Islet precursor cell (in vitro differentiated cells): ENCODE measurements at regions not wholly inside any gene's neighbourhood (a gene's known extent, or its start where the extent isn't known, plus 50 kb on each side); places are given as distances from the start of the nearest gene placed in this dataset.
A peak's percentile ranks its signal among the peaks of the same experiment; 100 is the strongest.

ENCODE experiments used
- DNase-seq: peaks from one replicate; pipeline ENCODE4 v3.0.0-alpha.2; 2018

DNA sequence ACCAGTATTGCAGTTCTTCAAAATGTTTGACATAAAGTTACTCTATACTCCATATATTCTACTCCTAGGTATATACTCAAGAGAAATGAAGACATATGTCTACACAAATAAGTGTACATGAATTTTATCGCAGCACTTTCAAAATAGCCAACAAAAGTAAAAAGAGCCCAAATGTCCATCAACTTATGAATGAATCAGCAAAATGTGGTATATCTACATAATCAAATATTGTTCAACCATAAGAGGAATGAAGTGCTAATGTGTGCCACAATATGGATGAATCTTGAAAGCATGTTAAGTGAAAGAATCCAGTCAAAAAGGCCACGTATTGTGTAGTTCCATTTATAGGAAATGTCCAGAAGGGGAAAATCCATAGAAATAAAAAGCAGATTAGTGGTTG is 98.6 kb upstream of the F3 start:
- DNase-seq, result no peak

DNA sequence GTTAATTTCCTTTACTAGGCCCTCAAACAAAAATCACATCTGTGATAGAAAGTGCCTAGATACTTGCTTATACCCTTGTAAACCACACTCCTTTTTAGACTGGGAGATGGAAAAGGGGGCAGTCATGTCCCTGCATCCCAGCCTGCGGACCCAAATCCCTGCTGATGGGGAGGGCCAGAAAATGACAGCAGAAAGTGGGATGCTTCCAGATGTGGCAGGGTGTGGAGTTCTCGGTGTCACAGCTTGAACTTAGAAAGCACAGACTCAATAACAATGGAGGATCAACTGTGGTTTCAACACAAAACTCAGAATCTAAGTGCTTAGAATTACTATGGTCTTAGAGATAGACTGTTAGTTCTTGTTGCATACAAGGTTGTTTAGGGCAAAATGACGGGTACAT is 95.6 kb upstream of the F3 start:
- DNase-seq, result no peak

DNA sequence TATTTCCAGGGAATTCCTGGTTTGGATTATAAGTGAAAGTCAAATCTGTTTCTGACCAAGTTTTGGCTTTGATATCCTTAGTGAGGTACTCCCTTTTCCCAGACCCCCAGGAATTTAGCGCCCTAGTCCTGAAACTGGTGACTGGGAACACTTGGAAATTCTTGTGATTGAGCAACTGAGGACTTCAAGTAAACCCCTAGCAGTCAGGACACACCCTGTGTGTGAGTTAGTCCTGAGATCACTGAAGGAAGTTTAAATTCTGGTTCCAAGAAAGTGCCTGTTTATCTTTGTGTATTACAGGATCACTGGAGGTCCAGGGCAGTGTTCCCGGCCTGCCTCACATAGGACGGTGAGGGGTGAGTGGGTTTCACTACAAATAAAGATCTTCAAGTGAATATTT is 95.1 kb upstream of the F3 start:
- no peak for DNase-seq

DNA sequence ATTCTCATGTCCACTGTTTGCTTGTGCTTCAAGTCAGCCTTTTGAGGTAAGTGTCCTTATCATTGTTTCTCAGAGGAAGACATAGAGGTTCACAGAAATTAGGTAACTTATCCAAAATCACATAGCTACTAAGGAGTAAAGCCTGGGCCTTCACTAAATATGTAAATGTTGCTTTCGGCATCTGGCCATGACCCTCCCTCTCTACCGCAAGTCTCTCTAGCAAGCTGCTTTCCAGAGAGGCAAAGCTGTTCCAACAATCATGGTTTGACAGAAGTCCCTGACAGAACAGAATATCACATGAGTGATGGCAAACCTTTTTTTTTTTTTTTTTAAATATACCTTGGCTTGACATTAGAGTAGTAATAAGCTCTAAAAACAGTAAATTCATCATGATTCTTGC is 94.5 kb upstream of the F3 start:
- no peak for DNase-seq

DNA sequence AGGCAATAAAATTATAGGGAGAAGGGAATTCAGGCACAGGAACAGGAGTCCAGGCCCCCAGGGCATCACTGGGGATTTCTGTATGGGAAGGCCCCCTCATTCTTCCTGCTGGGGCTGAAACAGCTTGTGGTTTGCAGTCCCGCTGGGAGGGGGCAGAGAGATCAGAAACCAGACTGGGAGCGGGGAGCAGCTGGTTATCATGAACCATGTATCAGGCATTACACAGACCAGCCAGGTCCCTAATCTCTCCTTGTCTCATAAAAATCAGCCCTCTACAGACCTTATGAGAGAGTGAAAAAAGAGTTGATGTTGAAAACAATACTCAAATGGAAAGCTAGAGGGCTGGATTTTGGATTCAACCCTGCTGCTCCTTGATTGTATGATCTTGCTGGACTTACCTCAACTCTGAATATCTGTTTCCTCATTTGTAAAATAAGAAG is 93.4 kb upstream of the F3 start:
- DNase-seq, result peak; percentile 65

DNA sequence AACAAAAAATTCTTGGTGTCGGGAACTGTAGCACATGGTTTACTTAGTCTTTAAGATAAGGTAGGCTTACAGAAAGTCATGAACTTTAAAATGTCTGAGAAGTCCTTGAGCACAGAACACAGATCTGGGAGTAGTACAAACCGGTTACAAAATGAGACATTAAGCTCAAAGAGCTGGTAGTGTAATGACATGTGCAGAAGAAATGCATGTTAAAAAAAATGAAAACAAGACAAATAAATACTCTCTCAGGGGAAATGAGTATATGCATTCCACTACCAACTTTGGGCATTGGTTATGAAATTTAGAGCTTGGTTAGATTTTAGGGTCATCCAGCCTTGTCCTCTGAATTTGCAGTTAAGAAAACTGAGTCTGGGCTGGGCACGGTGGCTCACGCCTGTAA is 91.5 kb upstream of the F3 start:
- DNase-seq, result no peak

DNA sequence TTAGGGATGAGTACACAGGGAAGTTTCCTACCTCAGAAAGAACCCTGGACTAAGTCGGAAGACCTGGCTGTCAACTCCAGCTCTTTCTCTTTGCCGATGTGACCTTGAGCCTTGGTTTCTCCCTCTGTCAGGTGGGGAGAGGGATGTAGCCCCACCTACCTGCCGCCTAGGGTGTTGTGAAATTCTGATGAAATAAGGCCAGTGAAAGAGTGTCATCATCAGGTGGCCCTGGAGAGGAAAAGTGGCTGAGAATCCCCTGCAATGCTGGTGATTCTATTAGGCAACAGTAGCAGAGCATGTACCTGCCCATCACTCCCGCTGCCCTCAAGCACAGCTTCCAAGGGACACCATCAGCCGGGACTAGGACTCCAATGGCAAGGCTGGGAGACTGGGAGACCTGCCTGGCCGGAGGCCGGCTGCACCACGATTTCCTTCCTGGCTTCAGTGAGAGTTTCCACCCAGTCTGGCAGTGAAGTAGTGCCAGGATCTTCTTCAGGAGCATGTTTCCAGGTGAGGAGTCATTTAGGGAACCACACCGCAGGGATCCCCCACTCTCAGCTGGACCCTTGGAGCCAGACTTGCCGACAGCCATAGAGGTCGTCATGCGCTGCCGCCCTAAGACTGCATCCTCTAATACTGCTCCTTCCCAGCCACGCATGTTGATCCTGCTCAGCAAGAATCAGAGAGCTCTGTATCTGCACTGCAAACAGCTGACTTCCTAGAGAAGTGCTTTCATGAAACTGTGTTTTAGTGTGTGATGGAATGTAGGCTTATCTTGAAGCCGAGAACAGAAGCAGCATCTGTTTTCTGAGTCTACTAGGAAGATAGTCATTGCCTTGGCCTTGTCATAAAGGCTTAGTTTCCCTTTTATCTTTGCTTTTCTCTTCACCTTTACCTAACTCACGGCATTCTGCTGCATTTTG is 88.0 kb upstream of the F3 start:
- peak; percentile 60 for DNase-seq

DNA sequence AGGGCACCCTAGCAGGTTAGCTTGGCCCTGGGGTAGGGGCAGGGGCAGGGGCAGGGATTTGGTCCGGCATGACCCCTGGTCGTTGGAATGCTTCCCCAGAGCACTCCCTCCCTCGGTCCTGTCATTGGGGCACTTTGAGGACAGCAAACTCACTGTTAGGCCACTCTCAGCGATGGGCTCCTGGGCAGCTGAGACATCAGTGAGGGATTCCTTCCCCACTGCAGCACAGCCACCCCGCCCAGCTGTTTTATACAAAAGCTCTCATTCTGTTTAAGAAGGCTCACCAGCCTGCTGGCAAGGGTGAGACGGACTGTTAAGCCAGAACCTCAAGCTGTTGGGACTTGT is 86.9 kb upstream of the F3 start:
- peak; percentile 47 for DNase-seq

DNA sequence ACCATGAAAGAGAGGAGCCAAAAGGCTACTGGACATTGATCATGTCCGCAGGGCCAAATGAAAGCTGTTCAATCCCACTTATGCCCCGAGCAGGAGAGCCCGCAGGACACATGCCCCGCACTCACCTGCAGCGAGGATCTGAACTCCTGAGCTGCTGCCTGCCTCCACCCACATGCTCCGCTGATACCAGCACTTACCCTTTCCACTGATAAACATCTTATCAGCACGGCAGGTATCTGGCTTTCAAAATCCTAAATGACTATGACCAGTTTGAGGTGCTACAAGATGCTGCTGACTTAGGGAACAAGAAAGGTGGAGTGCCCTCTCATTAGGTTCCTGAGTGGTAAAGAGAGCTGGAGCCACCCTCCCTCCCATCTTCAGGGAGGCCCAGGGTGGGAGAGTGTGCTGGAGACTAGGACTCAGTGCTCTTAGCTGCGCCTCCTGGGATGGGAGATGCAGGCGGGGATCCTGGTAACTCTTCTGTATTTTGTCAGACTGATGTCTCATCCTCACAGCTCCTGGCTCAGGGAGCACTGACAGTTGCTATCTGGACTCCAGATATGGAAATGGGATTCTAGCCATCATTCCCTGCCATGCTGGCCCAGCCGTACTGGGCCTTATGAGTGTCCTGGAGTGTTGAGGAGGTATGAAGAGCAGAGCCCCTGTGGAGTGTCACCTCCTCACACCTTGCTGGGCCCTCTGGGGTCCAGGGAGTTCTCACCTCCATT is 86.4 kb upstream of the F3 start:
- peak; percentile 41 for DNase-seq

DNA sequence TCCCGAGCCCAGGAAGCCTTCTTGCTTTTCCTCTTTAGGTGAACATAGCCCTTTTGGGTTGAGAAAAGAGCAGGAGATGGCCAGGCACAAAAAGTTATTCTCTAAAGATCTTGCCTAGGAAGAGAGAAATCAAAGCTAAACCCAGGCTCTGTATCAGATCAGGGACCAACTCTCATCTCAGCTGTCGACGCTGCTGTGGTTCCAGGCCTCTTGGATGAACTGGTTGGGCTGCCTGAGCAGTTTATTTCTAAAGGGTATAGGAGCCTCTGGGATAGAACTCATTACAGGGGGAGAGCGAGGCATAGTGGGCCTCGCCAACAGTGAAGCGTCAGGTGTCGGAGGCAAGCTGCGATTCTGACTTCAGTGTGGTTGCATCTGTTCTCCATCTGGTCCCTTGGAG is 82.6 kb upstream of the F3 start:
- peak; percentile 53 for DNase-seq

DNA sequence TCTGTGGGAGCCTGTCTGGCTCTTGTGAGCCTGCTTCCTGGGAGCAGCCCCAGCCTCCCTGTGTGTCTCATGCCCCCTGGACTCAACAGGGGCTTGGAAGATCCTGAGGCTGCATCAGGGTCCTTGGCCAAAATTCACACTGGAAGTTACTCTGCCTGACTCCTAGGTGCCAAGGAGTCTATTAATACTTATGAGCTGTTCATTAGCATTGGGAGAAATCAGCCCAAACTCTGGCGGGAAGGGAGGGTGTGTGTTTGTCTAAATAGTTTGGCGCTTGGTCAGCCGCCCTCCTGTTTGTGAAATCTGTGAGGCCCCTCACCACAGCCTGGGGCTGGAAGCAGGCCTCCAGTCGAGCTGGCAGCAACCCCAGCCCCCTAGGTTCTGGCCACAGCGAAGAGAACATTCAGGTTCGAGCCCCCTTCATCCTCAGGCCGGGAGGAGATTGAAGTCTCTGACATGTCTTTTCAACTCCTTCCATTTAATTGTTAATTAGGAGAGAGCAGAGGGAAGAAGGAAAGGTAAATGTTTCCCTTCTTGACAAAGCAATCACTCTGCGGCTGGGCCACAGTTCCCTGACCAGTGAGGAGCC is 82.1 kb upstream of the F3 start:
- peak; percentile 88 for DNase-seq

DNA sequence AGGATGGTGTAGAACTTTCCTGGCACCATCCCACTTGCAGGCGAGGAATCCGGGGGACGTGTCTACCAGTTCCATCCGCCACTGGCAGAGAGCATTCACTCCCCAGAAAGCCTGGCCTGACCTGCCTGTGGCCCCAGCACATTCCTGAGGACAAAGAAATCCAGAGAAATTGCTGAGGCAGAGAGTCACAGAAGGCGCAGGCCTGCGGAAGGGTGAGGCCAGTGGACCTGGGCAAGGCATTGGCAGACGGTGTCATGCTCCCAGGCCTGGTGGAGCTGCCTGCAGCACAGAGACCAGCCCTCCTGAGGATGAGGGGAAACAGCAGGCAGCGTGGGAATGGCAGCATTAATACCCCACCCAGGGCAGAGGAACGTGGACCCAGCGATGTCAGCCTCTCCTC is 81.2 kb upstream of the F3 start:
- peak; percentile 95 for DNase-seq

DNA sequence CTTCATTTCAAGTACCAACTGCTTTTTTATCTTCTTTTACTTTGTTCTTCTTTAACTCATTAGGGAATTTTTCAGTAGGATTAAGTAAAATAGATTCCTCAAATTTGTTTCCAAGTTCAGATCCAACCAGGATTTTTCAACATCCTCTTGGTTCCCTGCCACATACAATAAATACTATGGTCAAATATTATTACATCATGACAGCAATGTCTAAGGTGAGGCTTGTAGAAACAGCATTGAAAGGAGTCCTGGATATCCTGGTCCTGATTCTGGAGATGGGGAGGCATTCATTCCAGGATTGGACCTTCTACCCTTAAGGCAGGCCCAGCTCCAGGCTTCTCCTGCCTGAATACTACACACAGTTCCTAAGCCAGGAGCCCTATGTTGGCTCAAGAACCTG is 80.2 kb upstream of the F3 start:
- peak; percentile 32 for DNase-seq

DNA sequence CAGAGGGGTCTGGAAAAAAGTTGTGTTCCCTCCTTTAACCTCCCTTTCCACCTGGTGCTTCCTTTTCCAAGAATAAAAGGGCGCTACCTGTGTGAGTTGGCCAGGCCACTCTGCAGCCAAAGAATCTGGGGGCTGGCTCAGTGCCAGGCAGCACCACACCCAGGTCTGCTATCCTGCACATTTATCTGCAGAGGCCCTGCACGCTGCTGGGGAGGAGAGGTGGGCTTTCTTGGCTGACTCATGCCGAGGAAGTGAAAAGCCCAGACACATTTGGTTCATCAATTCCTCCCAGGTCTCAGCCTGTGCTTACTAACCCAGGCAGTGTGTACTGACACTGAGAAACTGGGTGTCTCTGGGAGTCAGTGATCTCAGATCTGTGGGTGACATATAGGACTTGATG is 79.8 kb upstream of the F3 start:
- peak; percentile 91 for DNase-seq

DNA sequence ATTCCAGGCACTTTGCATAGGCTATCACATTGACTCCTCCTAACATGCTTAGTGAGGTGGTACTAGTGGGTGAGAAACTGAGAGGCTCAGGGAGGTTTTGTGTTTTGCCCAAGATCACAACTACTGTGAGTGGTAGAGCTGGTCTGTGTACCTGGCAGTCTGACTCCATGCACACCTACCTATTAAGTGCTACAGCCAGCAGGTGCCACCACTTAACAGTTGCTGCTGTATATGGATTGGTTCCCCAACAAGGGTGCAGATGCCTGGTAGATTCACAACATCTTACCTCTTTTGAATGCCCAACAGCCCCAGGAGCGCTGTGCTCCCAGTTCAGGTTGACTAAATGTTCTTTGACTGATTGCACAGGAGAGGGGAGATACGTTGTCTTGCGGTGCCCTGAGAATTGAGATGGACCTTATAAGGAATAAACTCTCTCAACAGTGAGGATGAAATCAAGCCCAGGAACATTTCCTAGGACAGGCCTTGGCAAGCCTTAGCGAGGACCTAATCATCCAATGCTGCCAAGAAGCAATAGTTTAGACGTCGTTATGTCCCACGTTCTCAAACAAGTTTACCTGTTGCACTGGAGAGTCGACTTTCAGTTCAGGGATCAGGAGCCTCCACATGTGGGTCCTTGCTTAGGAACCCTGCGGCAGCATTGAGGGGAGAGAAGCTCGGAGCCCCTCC is 78.9 kb upstream of the F3 start:
- DNase-seq, result peak; percentile 28

DNA sequence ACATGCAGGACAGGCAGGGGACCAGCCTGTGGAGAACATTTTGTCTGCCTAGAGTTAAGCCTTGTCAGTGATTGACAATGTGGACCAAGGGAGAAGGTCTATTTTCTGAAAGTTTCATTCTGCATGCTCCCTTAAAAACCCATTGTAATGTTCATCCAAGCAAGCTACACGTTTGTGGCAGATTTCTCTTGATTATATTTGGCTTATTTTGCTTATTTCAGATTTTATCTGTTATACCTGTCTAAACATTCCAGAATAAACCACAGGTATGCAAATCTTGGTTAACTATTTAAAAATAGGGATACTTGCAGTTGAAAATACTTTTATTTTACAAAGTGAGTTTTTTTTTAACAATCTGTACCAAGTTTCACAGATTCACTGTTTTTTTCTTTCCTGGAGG is 78.2 kb upstream of the F3 start:
- no peak for DNase-seq

DNA sequence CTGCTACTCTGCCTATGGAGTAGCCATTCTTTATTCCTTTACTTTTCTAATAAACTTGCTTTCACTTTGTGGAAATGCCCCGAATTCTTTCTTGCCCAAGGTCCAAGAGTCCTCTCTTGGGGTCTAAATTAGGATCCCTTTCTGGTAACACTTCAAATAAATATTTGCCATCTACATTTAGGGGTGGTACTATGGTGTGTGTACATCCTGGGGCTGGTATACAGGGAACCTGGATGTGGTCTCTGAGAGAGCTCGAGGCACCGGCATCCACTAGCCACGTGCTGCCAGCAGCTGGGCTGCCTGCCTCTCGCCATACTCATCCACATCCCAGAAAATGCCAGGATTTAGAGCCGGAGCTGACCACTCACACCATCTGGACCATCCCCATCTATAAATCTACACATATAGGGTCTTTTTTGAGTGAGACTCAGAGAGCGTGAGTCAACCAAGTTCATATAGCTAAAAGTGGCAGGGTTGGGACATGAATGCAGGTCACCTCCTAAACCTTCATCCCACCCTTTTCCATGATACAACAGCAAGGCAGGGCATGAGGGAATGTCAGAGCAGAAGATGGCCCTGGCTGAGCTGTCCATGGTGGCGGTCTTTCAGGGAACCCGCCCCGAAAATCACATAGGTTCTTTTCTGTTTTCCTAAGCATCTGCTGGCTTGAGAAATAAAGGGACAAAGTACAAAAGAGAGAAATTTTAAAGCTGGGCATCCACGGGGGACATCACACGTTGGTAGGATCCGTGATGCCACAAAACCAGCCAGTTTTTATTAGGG is 76.6 kb upstream of the F3 start:
- peak; percentile 12 for DNase-seq

DNA sequence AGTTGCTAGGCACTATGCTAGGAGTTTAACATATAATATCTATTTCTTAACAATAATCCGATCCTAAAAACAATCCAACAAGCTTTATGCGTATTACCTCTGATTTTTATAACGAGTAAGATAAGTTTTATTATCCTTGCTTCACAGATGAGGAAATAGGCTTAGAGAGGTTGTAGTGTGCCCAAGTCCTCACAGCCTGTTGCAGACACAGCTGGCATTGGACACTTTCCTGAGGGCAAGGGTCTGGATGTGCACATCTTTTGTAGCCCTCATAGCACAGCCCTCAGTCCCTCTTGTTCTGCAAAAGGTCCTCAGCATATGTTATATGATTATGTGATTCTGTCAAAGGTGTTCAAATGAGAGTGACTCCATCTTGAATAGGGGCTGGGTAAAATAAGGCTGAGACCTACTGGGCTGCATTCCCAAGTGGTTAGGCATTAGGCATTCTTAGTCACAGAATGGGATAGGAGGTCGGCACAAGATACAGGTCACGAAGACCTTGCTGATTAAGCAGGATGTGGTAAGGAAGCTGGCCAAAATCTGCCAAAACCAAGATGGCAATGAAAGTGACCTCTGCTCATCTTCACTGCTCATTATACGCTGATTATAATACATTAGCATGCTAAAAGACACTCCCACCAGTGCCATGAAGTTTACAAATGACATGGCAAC is 75.7 kb upstream of the F3 start:
- peak; percentile 51 for DNase-seq

DNA sequence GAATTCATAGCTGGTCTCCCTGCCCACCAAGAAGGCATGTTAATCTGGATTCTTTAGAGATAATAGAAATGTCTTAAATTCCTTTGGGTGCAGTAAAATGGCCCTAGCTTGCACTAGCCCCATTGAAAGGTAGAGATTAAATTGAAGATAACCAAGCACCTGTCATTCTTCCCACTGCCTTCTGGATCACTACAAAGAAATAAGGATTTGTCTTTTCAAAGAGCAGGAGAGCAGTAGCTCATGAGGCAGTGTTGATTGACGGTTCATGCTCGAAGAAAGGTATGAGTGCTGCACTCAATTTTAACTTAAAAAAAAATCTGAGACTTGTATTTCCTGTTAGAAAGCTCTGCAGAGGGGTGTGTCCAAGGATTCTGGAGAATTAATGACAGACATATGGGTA is 74.9 kb upstream of the F3 start:
- DNase-seq, result peak; percentile 58

DNA sequence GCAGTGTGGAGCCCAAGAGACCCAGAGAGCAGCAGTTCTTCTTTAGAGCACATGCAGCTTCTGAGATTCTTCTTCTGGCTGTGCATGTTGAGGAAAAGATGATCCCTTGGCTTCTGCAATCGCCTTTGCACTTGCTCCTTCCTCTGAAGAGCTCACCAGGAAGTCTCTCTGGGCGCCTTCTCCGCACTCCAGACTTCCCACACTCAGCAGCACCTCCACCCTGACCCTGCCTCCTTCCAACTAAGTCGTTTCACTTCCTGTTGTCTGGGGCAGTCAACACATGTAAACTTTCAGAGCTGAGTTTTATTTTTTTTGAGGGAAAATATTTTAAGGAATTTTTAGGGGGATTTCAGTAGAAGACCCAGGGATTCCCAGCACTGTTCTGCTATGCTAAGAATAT is 73.4 kb upstream of the F3 start:
- DNase-seq, result peak; percentile 56

DNA sequence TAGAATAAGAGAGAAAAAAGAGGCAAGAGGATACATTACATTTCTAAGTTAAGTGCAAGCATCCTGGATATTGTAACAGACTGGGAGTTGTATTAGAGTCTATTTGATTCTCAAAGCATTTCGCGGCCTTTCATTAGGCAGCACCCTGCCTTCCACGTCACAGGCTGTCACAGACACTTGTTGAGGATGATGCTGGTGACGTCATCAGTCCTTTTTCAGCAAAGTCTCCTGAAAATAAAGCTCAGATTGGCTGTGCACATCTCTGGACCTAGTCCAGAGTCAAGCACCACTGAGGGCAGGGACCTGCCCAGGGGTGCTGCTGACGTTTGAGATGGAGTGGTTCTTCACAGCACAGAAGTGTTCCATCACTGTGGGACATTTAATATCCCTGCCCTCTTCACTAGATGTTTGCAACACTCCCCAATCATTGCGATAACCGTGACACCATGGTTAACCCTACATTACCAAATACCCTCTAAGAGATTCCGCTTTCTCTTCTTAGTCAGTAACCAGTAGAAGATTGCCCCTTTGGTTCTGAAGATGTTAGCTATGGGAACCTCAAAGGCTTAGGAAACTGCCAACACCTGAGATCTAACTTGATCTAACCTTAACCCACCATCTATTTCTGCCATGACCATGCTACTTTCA is 72.7 kb upstream of the F3 start:
- peak; percentile 20 for DNase-seq
